IPS-NIHi11 (cell line): ENCODE measurements at regions not wholly inside any gene's neighbourhood (a gene's known extent, or its start where the extent isn't known, plus 50 kb on each side); places are given as distances from the start of the nearest gene placed in this dataset.
A peak's percentile ranks its signal among the peaks of the same experiment; 100 is the strongest.

Source experiments
- DNase-seq: peaks from one replicate; pipeline ENCODE4 v3.0.0; 2012; ENCODE audit warnings: mixed read lengths, low spot score

GRCh38 chr14:49464885-49465284 is 121.3 kb downstream of the RPS29 start:
- peak; percentile 70 for DNase-seq

DNA sequence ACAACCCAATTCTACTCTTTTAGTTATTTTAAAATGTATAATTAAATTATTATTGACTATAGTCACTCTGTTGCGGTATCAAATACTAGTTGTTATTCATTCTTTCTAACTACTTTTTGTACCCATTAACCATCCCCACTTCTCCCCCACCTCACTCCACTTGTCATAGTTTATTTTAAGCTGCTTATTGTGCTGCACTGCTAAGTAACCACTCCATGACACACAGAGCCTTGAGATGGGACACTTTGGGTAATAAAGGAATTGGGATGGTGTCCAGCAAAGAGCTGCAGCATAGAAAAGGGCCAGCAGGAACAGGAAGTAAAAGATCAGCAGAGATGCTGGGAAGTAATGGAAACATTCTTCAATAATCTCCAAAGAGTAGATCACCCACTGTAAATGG is 123.0 kb downstream of the RPS29 start:
- no peak for DNase-seq

DNA sequence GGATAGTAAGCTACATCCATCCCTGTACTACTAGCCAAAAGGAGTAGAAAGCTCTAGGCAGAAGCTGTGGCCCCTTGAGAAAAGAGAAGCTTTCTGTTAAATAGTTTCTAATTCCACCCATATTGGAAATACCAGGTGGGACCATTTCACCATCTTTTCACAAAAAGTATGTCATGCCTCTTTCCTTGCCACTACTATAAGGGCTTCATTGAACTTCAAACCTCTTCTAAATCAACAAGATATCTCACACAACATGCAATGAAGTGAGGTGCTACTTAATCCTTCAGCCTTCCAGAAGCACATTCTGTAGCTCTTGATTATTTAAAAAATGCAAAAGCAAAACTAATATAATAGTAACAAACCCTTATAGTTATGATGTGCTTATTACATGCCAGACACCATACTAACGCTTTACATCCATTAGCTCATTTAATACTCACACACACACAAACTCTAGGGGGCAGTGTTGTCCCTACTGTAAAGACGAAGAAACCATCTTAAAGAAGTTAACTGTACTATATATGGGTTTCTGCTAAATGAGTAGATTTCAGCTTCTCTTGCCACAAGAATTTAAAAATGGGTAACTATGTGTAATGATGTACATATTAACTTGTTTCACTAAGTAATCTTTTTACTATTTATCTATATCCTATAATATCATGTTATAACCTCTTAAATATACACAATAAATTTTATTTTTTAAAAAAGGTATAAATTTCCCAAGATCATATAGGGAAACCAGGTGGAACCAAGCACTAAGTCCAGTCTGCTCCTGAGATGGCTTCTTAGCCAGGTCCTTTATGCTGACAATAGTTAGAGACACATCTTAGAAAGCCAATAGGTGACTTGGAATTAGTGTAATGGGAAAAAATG is 124.4 kb downstream of the RPS29 start:
- DNase-seq: peak; percentile 39

- DNase-seq: no peak
These were observed 125.5 kb downstream of the RPS29 start for GRCh38 chr14:49460662-49461061.

- DNase-seq: no peak
These were observed 129.6 kb downstream of the RPS29 start for GRCh38 chr14:49456589-49456988.

- no peak for DNase-seq
These were observed 134.2 kb downstream of the RPS29 start for GRCh38 chr14:49451938-49452337.

- DNase-seq: no peak
These were observed 136.4 kb downstream of the RPS29 start for GRCh38 chr14:49449749-49450148.

- no peak for DNase-seq
These were observed 138.6 kb downstream of the RPS29 start for GRCh38 chr14:49447540-49448107.

DNA sequence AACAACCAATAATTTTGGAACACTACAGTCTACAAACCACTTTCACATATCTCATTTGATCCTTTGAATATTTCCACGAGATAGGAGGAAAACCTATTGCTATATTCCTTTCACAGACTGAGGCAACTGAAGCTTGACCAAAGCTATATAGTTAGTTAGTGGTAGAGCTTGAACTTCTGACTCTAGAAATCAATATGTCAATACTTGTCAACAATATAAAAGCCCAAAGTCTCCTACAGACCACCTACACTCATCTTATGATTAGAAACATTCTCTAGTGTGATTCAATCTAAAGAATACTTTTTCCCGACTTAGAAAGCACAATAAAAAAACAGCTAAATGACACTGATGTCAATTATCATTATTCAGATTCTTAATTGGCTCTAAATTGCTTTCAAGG is 139.4 kb downstream of the RPS29 start:
- no peak for DNase-seq

DNA sequence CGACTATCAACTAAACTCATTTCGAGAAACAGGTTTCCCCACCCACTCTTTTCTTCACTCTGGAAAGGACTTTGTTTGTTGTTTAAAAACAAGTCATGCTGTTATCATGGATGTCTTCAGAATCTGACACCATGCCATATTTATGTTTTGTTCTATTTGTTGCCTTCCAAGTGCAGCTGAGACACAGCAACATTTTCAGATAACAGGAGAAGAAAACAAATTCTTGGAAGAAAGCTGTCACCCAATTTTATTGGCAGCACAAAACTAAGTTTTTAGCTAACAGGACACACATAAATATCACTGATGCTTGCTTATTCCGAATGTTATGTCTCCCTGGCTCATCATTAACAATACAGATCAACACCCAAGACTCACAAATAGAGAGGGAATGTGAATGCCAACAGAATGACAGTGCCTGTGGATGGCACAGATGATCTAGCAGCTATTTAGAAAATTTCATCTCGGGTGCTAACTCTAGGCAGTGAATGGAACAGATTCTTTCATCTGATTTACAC is 147.9 kb downstream of the RPS29 start:
- no peak for DNase-seq

DNA sequence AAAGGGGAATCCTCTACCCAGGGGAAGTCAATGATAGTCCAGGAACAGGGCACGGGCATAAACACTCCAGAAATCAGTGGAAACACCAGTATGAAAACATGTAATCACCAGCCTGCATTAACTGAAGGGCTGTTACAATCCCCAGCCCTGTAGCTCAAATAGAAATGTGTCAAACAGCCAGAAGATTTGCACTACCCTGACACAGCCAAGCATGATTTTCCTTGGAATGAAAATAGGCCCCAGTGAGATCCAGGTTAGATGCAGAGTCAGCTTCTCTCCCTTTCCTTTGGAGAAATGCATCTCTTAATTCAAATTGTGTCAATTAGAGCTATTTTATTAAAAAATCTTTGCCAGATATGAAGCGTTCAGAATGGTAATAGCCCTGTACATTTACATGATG is 158.1 kb downstream of the RPS29 start:
- DNase-seq: no peak

DNA sequence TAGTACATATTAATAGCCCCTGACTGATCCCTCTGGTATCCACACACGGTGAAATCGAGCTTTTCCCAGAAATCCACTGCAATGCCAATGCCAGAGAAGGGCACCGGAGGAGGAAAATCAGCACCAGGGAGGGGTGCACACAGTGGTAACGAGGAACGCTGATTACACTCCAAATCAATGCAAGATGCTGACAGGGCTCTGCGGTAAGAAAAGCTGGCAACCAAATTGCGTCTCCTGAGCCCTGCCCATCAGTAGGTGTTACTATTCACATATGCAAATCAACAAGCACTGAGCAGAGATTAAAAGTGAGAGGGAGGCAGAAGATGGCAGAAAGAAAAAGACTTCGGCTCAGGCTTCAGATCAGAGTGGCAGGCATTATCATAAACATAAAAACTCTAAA is 159.1 kb downstream of the RPS29 start:
- no peak for DNase-seq

DNA sequence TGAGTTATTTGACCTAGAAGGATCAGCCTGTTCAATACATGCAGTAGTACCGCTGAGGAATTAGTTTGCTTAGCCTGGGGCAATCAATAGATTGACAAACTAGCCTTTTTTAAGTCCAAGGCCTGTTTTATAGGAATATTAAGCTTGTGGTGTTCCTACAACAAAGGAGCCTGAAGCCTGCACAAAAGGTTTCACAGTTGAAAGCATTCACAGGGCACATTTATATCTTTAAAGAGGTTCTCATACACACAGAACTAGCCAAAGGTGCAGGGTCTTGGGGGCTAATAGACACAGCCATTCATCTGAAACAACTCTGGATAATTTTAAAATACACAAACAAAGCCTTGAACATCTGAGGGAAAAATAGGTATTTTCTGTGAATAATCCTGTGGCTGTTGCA is 160.3 kb downstream of the RPS29 start:
- DNase-seq: no peak

- DNase-seq: no peak
These were observed 161.5 kb downstream of the RPS29 start for GRCh38 chr14:49424436-49425331.

GRCh38 chr14:49420201-49420600 is 166.0 kb downstream of the RPS29 start:
- DNase-seq: no peak

DNA sequence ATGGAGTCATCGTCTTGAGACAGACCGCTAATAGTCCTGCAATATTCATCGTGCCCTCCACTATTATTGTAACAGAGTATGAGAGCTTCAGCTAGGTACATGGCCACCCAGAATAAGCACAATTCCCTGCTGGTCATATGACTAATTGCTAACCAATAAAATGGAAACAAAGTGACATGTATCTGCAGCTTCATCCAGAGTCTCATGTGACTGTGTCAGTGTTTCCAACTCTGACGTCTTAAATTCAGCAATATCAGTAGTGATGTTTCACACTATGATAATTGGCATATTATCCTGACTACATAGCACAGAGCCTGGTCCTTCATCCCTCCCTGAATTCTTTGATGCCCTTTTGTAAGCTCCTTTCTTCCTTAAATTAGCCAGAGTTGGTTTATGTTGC is 167.4 kb downstream of the RPS29 start:
- DNase-seq: no peak

DNA sequence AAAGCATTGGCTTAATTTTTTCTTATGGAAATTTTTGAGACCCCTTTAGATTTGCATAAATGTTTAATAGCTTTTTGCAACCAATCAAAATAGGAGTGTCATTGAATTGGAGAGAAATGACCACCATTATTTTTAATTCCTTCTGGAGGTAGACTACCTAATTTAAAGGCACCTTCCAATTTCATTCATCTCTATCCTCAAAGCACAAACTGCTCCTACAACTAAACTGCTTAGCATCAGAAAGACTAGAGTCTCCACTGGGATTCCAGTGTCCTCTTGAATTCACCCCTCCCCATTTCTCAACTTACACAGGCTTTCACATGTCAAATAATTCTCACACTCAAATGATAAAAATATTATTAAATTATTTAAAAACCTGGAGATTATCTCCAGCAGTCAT is 168.4 kb downstream of the RPS29 start:
- DNase-seq: peak; percentile 29

DNA sequence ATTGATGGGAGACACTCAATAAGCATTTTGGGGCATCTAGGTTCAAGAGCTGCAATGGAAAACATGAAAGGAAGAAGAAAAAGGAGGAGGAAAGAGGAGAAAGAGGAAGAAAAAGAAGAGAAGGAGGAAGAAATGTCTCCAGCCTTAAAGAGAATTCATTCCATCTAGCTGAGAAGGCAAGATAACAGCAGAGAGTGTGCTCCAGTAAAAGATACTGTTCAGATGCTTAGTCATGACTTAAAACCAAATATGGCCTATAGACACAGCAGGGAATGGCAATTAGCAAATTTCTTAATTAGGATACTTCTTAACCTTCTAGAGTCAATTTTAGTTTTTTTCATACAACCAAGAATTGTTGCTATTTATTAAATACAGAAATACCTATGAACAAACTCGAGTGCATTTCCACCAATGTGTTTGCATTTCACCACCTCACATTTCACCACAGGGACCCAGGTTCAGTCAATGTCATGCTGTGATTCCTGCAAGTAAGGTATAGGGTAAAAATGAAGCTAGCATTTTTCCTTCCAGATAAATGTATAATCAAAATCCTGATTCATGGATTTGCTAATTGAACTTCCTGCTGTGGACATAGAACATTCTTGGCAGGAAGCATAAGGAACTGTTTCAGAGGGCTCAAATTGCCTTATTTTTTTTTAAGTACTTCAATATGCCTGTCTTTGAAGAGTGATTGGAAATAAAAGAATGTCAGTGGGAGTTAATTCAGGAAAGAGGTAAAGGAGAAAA is 177.8 kb downstream of the RPS29 start:
- no peak for DNase-seq

- DNase-seq: no peak
These were observed 180.9 kb downstream of the RPS29 start for GRCh38 chr14:49405291-49405690.

GRCh38 chr14:49401373-49401772 is 184.8 kb downstream of the RPS29 start:
- DNase-seq: no peak

GRCh38 chr14:49396801-49397200 is 189.4 kb downstream of the RPS29 start:
- DNase-seq: no peak

DNA sequence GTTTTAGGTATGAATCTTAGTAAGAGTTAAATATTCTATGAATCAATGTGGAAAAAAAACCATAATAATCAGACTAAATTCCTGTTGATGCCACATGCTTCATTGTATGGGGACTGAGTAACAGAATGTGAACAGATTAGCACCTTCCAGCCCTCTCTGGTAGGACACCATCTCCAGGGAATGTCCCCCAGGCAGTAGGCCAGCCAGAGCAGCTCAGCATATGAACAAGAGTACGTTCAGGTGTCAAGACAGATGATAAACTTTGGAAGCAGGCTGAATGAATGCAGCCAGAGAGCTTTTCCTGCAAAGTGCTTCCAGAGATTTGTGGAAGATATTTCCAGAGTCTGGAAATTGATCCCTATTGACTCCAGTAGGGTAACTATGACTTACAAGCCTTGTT is 204.4 kb downstream of the RPS29 start:
- DNase-seq: no peak
